PC-3 (cell line): ENCODE measurements at regions not wholly inside any gene's neighbourhood (a gene's known extent, or its start where the extent isn't known, plus 50 kb on each side); places are given as distances from the start of the nearest gene placed in this dataset.

Experiments used
- EZH2 ChIP-seq: fragments of 300-600 bp; sonication (generic); IDR thresholded peaks from one replicate; pipeline ENCODE4 v1.6.1; 2017; ENCODE audit warnings: antibody characterized with exemption, mild to moderate bottlenecking, low read length; ENCODE audit not compliant: unreplicated experiment
- EZH2phosphoT487 ChIP-seq: fragments of 300-600 bp; sonication (generic); IDR thresholded peaks from 2 replicates; pipeline ENCODE4 v1.6.1; 2018; ENCODE audit warnings: mild to moderate bottlenecking, antibody characterized with exemption, low read length, borderline replicate concordance
- TF ChIP-seq, protein P1 (sequence below): fragments of 300-600 bp; sonication (generic); conservative IDR thresholded peaks from 2 replicates; pipeline ENCODE4 v1.5.1; 2017; ENCODE audit warnings: antibody characterized with exemption, low read depth, mild to moderate bottlenecking, low read length

DNA sequence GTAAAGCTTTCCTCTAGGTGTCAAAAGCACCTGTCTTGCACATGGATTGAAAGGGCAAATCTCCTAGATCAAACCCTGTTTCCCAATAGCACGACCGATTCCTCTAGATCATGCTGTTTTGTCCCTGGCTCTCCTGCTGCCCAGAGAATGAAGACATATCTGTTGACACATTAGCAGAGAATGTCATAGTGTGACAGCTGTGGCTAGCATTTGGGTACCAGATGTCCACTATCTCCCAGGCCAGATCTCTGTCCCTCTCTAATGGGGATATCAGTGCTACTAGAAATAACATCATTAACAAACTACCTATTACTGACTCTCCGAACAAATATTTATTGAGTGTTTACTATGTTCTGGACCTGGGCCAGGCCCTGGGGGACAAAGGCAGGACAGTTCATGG is 72.4 kb upstream of the ISX start:
- TF ChIP-seq, protein P1, sequence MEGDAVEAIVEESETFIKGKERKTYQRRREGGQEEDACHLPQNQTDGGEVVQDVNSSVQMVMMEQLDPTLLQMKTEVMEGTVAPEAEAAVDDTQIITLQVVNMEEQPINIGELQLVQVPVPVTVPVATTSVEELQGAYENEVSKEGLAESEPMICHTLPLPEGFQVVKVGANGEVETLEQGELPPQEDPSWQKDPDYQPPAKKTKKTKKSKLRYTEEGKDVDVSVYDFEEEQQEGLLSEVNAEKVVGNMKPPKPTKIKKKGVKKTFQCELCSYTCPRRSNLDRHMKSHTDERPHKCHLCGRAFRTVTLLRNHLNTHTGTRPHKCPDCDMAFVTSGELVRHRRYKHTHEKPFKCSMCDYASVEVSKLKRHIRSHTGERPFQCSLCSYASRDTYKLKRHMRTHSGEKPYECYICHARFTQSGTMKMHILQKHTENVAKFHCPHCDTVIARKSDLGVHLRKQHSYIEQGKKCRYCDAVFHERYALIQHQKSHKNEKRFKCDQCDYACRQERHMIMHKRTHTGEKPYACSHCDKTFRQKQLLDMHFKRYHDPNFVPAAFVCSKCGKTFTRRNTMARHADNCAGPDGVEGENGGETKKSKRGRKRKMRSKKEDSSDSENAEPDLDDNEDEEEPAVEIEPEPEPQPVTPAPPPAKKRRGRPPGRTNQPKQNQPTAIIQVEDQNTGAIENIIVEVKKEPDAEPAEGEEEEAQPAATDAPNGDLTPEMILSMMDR = no peak
- no peak for TF ChIP-seq EZH2
- TF ChIP-seq EZH2phosphoT487 = no peak
